HG03342 (cell line): ENCODE measurements at regions not wholly inside any gene's neighbourhood (a gene's known extent, or its start where the extent isn't known, plus 50 kb on each side); places are given as distances from the start of the nearest gene placed in this dataset.

Source experiments
- ATAC-seq: cut with Tn5 transposase; IDR thresholded peaks from one replicate; pipeline ENCODE4 v1.9.1; 2021; ENCODE audit warnings: mild to moderate bottlenecking, moderate library complexity; ENCODE audit not compliant: unreplicated experiment

GRCh38 chr2:9771481-9772017 is 71.7 kb upstream of the TAF1B start:
- ATAC-seq = no peak

- ATAC-seq = no peak
Measured at GRCh38 chr2:9772035-9772998, 71.0 kb upstream of the TAF1B start.

GRCh38 chr2:9772999-9773902 is 70.0 kb upstream of the TAF1B start:
- no peak for ATAC-seq

- no peak for ATAC-seq
Measured at GRCh38 chr2:9773903-9774239, 69.4 kb upstream of the TAF1B start.

- no peak for ATAC-seq
Measured at GRCh38 chr2:9774266-9774665, 69.0 kb upstream of the TAF1B start.

- ATAC-seq = no peak
Measured at GRCh38 chr2:9775351-9775750, 67.9 kb upstream of the TAF1B start.

- ATAC-seq = no peak
Measured at GRCh38 chr2:9775999-9776712, 67.1 kb upstream of the TAF1B start.

GRCh38 chr2:9777081-9777480 is 66.2 kb upstream of the TAF1B start:
- ATAC-seq = no peak

- ATAC-seq = no peak
Measured at GRCh38 chr2:9778012-9778411, 65.3 kb upstream of the TAF1B start.

- ATAC-seq = no peak
Measured at GRCh38 chr2:9778471-9779316, 64.6 kb upstream of the TAF1B start.

- no peak for ATAC-seq
Measured at GRCh38 chr2:9779596-9780264, 63.5 kb upstream of the TAF1B start.

GRCh38 chr2:9780368-9781130 is 62.7 kb upstream of the TAF1B start:
- no peak for ATAC-seq

GRCh38 chr2:9781252-9781651 is 62.0 kb upstream of the TAF1B start:
- no peak for ATAC-seq

- no peak for ATAC-seq
Measured at GRCh38 chr2:9782197-9782719, 61.0 kb upstream of the TAF1B start.

GRCh38 chr2:9789371-9789770 is 53.9 kb upstream of the TAF1B start:
- no peak for ATAC-seq

- no peak for ATAC-seq
Measured at GRCh38 chr2:9790702-9791225, 52.5 kb upstream of the TAF1B start.

- ATAC-seq = no peak
Measured at GRCh38 chr2:9791711-9792110, 51.6 kb upstream of the TAF1B start.
